ENCODE measurements at regions not wholly inside any gene's neighbourhood (a gene's known extent, or its start where the extent isn't known, plus 50 kb on each side); places are given as distances from the start of the nearest gene placed in this dataset.

DNA sequence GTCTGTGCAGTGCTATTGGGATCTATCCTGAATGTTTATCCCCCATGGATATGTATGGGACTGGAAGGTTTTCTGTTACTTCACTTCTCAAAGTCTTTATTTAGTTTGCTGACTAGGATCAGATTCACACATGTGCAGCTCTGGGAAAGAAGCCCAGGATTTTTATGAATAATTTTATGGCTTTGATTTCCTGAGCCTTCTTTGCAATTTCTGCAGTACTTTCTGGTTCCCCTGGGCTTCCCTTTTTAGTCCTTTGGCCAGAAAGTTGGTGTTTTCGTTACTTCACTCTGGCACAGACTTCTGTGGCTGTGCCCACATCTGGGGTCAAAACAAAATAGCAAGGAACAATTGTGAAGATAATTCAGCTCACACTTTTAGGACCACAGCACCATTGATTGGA lies 721.0 kb downstream of the OTOL1 start:
- no peak for ATAC-seq
- no peaks in the 10 kb centered on the region for H3K36me3 ChIP-seq
- H3K4me3 ChIP-seq, result no peak overlapping the region
- no peak overlapping the region for H3K27ac ChIP-seq
- H3K9me3 ChIP-seq, result no peaks in the 10 kb centered on the region
- TF ChIP-seq CTCF (IDR thresholded peaks at IDR 0.05), result no peak
- TF ChIP-seq POLR2A (IDR thresholded peaks at IDR 0.05), result no peak
- DNase-seq, result no peak
- no peaks in the 10 kb centered on the region for H3K4me1 ChIP-seq
- intact Hi-C loops (cut with DNase I), result no loop called here
- no peaks in the 10 kb centered on the region for H3K27me3 ChIP-seq
- 35% methylated on average over 1 of the region's 1 CpG for WGBS (ENCODE audit: insufficient coverage, low coverage, low lambda C conversion rate, missing lambda C conversion rate)

- 41% methylated on average over 4 of the region's 4 CpGs for WGBS (ENCODE audit: insufficient coverage, low coverage, low lambda C conversion rate, missing lambda C conversion rate)
- no peak for TF ChIP-seq POLR2A (IDR thresholded peaks at IDR 0.05)
- no peak for TF ChIP-seq CTCF (IDR thresholded peaks at IDR 0.05)
- H3K27me3 ChIP-seq, result no peaks in the 10 kb centered on the region
- no peak overlapping the region for H3K27ac ChIP-seq
- intact Hi-C loops (cut with DNase I), result no loop called here
- H3K4me3 ChIP-seq, result no peak overlapping the region
- no peaks in the 10 kb centered on the region for H3K4me1 ChIP-seq
- H3K9me3 ChIP-seq, result no peaks in the 10 kb centered on the region
- H3K36me3 ChIP-seq, result no peaks in the 10 kb centered on the region
- no peak for ATAC-seq
- no peak for DNase-seq
Measured at GRCh38 chr3:162218479-162218878, 721.9 kb downstream of the OTOL1 start.

DNA sequence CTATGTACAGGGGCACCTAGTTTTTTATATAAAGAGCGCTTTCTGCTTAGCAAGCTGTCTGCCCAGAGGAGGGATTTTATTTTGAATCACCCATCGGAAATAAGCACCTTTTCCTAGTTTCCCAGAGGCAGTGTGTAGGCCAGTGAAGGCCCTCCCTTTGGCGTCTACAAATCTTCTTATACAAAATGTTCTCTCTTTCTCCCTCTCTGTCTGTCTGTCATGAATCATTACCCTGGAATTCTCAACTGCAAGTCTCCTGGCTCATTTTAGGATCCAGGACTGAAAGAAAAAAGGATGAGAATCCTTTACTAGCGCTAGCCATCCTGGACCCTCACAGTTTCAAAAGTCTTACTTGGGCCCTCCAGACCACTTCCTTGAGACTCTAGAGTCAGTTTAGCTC lies 728.1 kb downstream of the OTOL1 start:
- H3K27me3 ChIP-seq, result no peaks in the 10 kb centered on the region
- no peaks in the 10 kb centered on the region for H3K36me3 ChIP-seq
- no peak overlapping the region for H3K27ac ChIP-seq
- no peaks in the 10 kb centered on the region for H3K4me1 ChIP-seq
- intact Hi-C loops (cut with DNase I), result no loop called here
- TF ChIP-seq POLR2A (IDR thresholded peaks at IDR 0.05) (no peak), CTCF (IDR thresholded peaks at IDR 0.05) (no peak)
- H3K9me3 ChIP-seq, result no peaks in the 10 kb centered on the region
- 57% methylated on average over 4 of the region's 4 CpGs for WGBS (ENCODE audit: insufficient coverage, low coverage, low lambda C conversion rate, missing lambda C conversion rate)
- H3K4me3 ChIP-seq, result no peak overlapping the region
- DNase-seq (no peak), ATAC-seq (no peak)

DNA sequence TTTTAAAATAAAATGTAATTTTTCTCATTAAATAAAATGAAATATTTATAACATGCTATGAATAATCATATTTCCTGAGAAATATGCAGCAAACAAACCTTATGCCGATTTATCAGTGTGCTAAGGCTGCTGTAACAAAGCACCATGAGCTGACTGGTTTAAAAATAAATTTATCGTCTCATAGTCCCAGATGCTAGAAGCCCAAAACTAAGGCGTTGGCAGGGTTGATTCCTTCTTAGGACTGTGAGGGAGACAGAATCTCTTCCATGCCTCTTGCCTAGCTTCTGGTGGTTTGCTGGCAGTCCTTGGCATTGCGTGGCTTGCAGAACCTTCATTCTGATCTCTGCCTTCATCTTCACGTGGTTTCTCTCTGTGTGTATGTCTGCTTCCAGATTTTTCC lies 740.3 kb downstream of the OTOL1 start:
- no peak for DNase-seq
- H3K4me1 ChIP-seq, result no peaks in the 10 kb centered on the region
- 48% methylated on average over 5 of the region's 5 CpGs for WGBS (ENCODE audit: insufficient coverage, low coverage, low lambda C conversion rate, missing lambda C conversion rate)
- no peaks in the 10 kb centered on the region for H3K27me3 ChIP-seq
- TF ChIP-seq CTCF (IDR thresholded peaks at IDR 0.05) (no peak), POLR2A (IDR thresholded peaks at IDR 0.05) (no peak)
- no peaks in the 10 kb centered on the region for H3K36me3 ChIP-seq
- no peak overlapping the region for H3K4me3 ChIP-seq
- intact Hi-C loops (cut with DNase I), result no loop called here
- H3K9me3 ChIP-seq, result no peaks in the 10 kb centered on the region
- no peak for ATAC-seq
- H3K27ac ChIP-seq, result no peak overlapping the region

DNA sequence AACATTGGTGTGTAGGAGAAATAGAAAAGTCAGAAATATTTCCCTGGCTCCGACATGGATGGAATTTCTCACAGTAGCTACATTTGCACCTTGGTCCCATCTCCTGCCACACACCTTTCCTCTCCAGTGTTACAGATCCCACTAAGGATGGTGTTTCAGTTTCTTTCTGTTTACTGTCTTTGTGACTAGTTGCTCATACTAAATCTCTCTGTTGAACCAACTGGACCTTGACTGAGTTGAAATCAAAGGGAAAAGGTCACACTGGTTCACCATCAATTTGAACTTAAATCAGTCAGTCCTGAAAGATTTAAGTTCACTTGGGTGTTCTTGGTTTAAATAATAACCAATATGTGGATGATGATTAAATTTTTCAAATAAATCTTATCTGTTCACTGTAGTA lies 754.2 kb downstream of the OTOL1 start:
- intact Hi-C loops (cut with DNase I), result no loop called here
- no peak for DNase-seq
- no peaks in the 10 kb centered on the region for H3K9me3 ChIP-seq

More for the DNA sequence above, 754.2 kb downstream of the OTOL1 start:
- Histone ChIP-seq H3K4me3 (no peak overlapping the region), H3K27me3 (no peaks in the 10 kb centered on the region), H3K36me3 (no peaks in the 10 kb centered on the region), H3K27ac (no peak overlapping the region), H3K4me1 (no peaks in the 10 kb centered on the region)
- no peak for ATAC-seq
- WGBS (ENCODE audit: insufficient coverage, low coverage, low lambda C conversion rate, missing lambda C conversion rate), result 31% methylated on average over 1 of the region's 1 CpG
- TF ChIP-seq CTCF (IDR thresholded peaks at IDR 0.05) (no peak), POLR2A (IDR thresholded peaks at IDR 0.05) (no peak)
